ENCODE measurements at regions not wholly inside any gene's neighbourhood (a gene's known extent, or its start where the extent isn't known, plus 50 kb on each side); places are given as distances from the start of the nearest gene placed in this dataset.
"Not testable (repeated sequence)": the region's sequence is repeated elsewhere in the genome, so short reads cannot be mapped to it uniquely, and the experiment has no call there.

- DNase-seq: no peak
Measured at GRCh38 chr13:79966493-79966895, 374.4 kb downstream of the SPRY2 start.

GRCh38 chr13:79966059-79966458, 374.9 kb downstream of the SPRY2 start:
- DNase-seq: no peak

- no peak for DNase-seq
Measured at GRCh38 chr13:79946556-79946955, 394.4 kb downstream of the SPRY2 start.

GRCh38 chr13:79943346-79944023, 397.4 kb downstream of the SPRY2 start:
- DNase-seq: no peak

- DNase-seq: no peak
Measured at GRCh38 chr13:79941752-79942151, 399.2 kb downstream of the SPRY2 start.

- no peak for DNase-seq
Measured at GRCh38 chr13:79939689-79940088, 401.2 kb downstream of the SPRY2 start.

GRCh38 chr13:79937771-79938216, 403.1 kb downstream of the SPRY2 start:
- no peak for DNase-seq

- no peak for DNase-seq
Measured at GRCh38 chr13:79937311-79937710, 403.6 kb downstream of the SPRY2 start.

GRCh38 chr13:79936368-79937136, 404.4 kb downstream of the SPRY2 start:
- no peak for DNase-seq

GRCh38 chr13:79935121-79935520, 405.8 kb downstream of the SPRY2 start:
- no peak for DNase-seq

- no peak for DNase-seq
Measured at GRCh38 chr13:79933389-79933788, 407.5 kb downstream of the SPRY2 start.

- no peak for DNase-seq
Measured at GRCh38 chr13:79932556-79932955, 408.4 kb downstream of the SPRY2 start.

- DNase-seq: not testable (repeated sequence)
Measured at GRCh38 chr13:79923973-79924556, 416.9 kb downstream of the SPRY2 start.

GRCh38 chr13:79919091-79919490, 421.8 kb downstream of the SPRY2 start:
- DNase-seq: no peak

GRCh38 chr13:79918620-79919019, 422.3 kb downstream of the SPRY2 start:
- no peak for DNase-seq

- DNase-seq: no peak
Measured at GRCh38 chr13:79917628-79918027, 423.3 kb downstream of the SPRY2 start.

- no peak for DNase-seq
Measured at GRCh38 chr13:79915114-79915811, 425.7 kb downstream of the SPRY2 start.

- no peak for DNase-seq
Measured at GRCh38 chr13:79913141-79913827, 427.6 kb downstream of the SPRY2 start.

GRCh38 chr13:79912403-79912802, 428.5 kb downstream of the SPRY2 start:
- no peak for DNase-seq

GRCh38 chr13:79910875-79911540, 429.9 kb downstream of the SPRY2 start:
- no peak for DNase-seq

GRCh38 chr13:79909644-79910043, 428.7 kb downstream of the NDFIP2 start:
- DNase-seq: no peak

GRCh38 chr13:79908381-79908780, 427.4 kb downstream of the NDFIP2 start:
- DNase-seq: no peak

All from Kasumi-1 (cell line).